ENCODE measurements at regions not wholly inside any gene's neighbourhood (a gene's known extent, or its start where the extent isn't known, plus 50 kb on each side); places are given as distances from the start of the nearest gene placed in this dataset.

GRCh38 chr4:66655505-66655904, 889.8 kb downstream of the CENPC start:
- Histone ChIP-seq H3K4me1 (no peaks in the 10 kb centered on the region), H3K36me3 (no peaks in the 10 kb centered on the region), H3K27me3 (no peaks in the 10 kb centered on the region), H3K4me3 (no peak overlapping the region), H3K27ac (no peak overlapping the region), H3K9me3 (no peaks in the 10 kb centered on the region)
- TF ChIP-seq POLR2A (IDR thresholded peaks at IDR 0.05) (no peak), CTCF (IDR thresholded peaks at IDR 0.05) (no peak)
- DNase-seq = no peak

GRCh38 chr4:66653937-66654336, 891.4 kb downstream of the CENPC start:
- H3K4me1 ChIP-seq = no peaks in the 10 kb centered on the region
- H3K27me3 ChIP-seq = no peaks in the 10 kb centered on the region
- TF ChIP-seq POLR2A (IDR thresholded peaks at IDR 0.05) (no peak), CTCF (IDR thresholded peaks at IDR 0.05) (no peak)
- H3K36me3 ChIP-seq = no peaks in the 10 kb centered on the region
- H3K4me3 ChIP-seq = no peak overlapping the region
- no peak overlapping the region for H3K27ac ChIP-seq
- H3K9me3 ChIP-seq = no peaks in the 10 kb centered on the region
- DNase-seq = no peak

- H3K36me3 ChIP-seq = no peaks in the 10 kb centered on the region
- no peaks in the 10 kb centered on the region for H3K4me1 ChIP-seq
- no peak for DNase-seq
- H3K27me3 ChIP-seq = no peaks in the 10 kb centered on the region
- no peaks in the 10 kb centered on the region for H3K9me3 ChIP-seq
- no peak overlapping the region for H3K27ac ChIP-seq
- no peak overlapping the region for H3K4me3 ChIP-seq
- TF ChIP-seq POLR2A (IDR thresholded peaks at IDR 0.05) (no peak), CTCF (IDR thresholded peaks at IDR 0.05) (no peak)
Observed at GRCh38 chr4:66649236-66649635, 896.1 kb downstream of the CENPC start.

- DNase-seq = no peak
- H3K4me1 ChIP-seq = no peaks in the 10 kb centered on the region
- no peaks in the 10 kb centered on the region for H3K36me3 ChIP-seq
- no peak for TF ChIP-seq CTCF (IDR thresholded peaks at IDR 0.05)
- no peak for TF ChIP-seq POLR2A (IDR thresholded peaks at IDR 0.05)
- no peaks in the 10 kb centered on the region for H3K9me3 ChIP-seq
- no peak overlapping the region for H3K27ac ChIP-seq
- no peaks in the 10 kb centered on the region for H3K27me3 ChIP-seq
- no peak overlapping the region for H3K4me3 ChIP-seq
Observed at GRCh38 chr4:66647926-66648325, 897.4 kb downstream of the CENPC start.

- TF ChIP-seq POLR2A (IDR thresholded peaks at IDR 0.05) = no peak
- TF ChIP-seq CTCF (IDR thresholded peaks at IDR 0.05) = no peak
- Histone ChIP-seq H3K27ac (no peak overlapping the region), H3K27me3 (no peaks in the 10 kb centered on the region), H3K4me3 (no peak overlapping the region), H3K36me3 (no peaks in the 10 kb centered on the region), H3K4me1 (no peaks in the 10 kb centered on the region), H3K9me3 (no peaks in the 10 kb centered on the region)
- no peak for DNase-seq
Observed at GRCh38 chr4:66647476-66647875, 897.8 kb downstream of the CENPC start.
